Fibroblast of mammary gland (primary cell): ENCODE measurements at regions not wholly inside any gene's neighbourhood (a gene's known extent, or its start where the extent isn't known, plus 50 kb on each side); places are given as distances from the start of the nearest gene placed in this dataset.
A peak's percentile ranks its signal among the peaks of the same experiment; 100 is the strongest.

Source experiments
- DNase-seq: peaks from one replicate; pipeline ENCODE4 v3.0.0-alpha.2; 2010; ENCODE audit warnings: low read depth
- H3K4me3 ChIP-seq: 2 replicates; pipeline ENCODE4 v1.5.1; 2011; ENCODE audit warnings: low read depth, mild to moderate bottlenecking, low read length, moderate library complexity; ENCODE audit not compliant: control insufficient read depth
- TF ChIP-seq, protein P1 (sequence below): conservative IDR thresholded peaks from 2 replicates; pipeline ENCODE4 v1.5.1; 2011; ENCODE audit warnings: low read depth, low read length, inconsistent platforms; ENCODE audit not compliant: control insufficient read depth, insufficient read depth

DNA sequence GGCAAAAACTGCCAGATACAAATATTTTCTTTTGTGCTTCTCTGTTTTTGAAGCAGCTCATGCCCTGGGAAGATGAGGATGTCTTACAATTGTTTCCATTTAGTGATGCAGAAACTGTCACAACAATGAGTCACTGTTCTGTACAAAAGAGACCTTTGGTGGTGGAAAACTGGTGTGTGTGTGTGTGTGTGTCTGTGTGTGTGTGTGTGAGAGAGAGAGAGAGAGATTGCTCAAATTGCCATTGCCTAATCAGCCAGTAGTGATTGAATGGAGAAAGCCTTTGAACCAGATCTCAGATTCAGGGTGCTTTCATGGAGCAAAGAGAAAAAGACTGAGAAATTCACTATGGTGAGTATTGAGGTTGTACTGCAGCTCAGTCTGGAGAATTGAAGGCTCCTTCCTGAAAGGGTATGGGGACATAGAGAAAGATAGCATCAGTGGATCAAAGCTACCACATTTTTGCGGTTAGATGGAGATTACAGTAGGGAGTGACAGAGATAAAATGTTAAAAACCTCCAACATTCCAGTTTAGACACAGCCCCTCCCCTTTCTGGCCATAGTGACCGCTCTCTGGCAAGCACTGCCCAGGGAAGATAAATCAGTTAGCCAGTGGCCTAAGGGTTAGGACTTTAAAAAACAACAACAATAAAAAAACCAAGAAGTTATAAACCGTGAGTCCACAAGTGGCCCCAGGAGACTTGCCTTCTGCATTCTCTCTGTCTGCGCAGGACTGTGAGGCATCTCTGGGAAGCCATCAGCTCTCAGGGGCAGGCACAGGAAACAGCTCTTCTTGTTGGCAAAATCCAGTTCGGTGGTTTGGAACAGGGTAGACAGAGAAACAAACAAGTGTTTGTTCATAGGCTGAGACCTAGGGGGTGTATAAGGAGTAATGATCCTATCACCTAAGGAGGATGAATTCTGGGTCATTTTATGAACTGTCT lies 406.5 kb downstream of the DUSP10 start:
- DNase-seq, result peak; percentile 96

DNA sequence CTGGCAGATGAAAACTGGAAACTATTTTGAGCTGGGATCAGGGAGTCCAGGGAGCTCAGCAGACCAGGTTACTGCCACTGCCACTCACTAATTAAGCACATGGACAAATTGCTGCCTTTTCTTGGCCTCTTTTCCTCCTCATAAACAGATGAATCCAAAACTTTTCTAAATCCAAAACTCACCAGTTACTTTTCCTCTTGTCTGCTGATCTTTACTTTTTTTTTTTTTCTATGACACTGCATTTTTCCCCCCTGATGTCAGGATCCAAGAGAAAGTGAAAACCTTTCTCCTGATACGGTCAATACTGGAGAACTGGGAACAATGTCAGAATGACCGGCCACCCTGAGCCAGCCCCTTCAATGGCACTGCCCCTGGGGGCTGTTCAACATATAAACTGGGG lies 405.8 kb downstream of the DUSP10 start:
- H3K4me3 ChIP-seq, result peak overlapping the region; percentile 12
- DNase-seq, result peak; percentile 67
- TF ChIP-seq, protein P1, sequence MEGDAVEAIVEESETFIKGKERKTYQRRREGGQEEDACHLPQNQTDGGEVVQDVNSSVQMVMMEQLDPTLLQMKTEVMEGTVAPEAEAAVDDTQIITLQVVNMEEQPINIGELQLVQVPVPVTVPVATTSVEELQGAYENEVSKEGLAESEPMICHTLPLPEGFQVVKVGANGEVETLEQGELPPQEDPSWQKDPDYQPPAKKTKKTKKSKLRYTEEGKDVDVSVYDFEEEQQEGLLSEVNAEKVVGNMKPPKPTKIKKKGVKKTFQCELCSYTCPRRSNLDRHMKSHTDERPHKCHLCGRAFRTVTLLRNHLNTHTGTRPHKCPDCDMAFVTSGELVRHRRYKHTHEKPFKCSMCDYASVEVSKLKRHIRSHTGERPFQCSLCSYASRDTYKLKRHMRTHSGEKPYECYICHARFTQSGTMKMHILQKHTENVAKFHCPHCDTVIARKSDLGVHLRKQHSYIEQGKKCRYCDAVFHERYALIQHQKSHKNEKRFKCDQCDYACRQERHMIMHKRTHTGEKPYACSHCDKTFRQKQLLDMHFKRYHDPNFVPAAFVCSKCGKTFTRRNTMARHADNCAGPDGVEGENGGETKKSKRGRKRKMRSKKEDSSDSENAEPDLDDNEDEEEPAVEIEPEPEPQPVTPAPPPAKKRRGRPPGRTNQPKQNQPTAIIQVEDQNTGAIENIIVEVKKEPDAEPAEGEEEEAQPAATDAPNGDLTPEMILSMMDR, result no peak

More for the DNA sequence above, 406.5 kb downstream of the DUSP10 start:
- TF ChIP-seq, protein P1, result no peak
- H3K4me3 ChIP-seq, result peak overlapping the region; percentile 12

GRCh38 chr1:221337106-221337505 lies 404.8 kb downstream of the DUSP10 start:
- TF ChIP-seq, protein P1, result no peak
- no peak for DNase-seq
- no peak overlapping the region for H3K4me3 ChIP-seq

GRCh38 chr1:221343136-221343535 lies 398.8 kb downstream of the DUSP10 start:
- TF ChIP-seq, protein P1, result no peak
- no peak overlapping the region for H3K4me3 ChIP-seq
- DNase-seq, result no peak

DNA sequence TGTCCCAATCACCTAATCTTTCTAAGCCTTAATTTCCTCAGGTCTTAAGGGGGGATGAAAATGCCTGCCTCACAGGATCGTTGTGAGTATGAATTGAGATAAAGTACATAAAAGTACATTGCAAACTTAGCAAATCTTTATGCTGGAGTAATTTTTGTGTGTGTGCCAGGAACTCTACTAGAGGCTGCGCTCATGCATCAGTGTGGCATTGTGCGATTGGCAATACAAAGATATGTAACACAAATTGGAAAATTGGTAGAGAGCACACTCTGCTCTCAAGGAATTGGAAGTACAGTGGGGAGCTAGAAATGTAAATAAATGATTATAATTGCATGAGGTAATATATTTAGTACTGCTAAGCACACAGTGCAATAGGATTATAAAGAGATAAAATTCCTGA lies 398.3 kb downstream of the DUSP10 start:
- no peak overlapping the region for H3K4me3 ChIP-seq
- TF ChIP-seq, protein P1, result no peak
- no peak for DNase-seq

- TF ChIP-seq, protein P1, result no peak
- DNase-seq, result peak; percentile 82
- H3K4me3 ChIP-seq, result no peak overlapping the region
Measured at GRCh38 chr1:221344693-221345092, 397.2 kb downstream of the DUSP10 start.
